Astrocyte (in vitro differentiated cells and primary cell): ENCODE measurements at regions not wholly inside any gene's neighbourhood (a gene's known extent, or its start where the extent isn't known, plus 50 kb on each side); places are given as distances from the start of the nearest gene placed in this dataset.

Experiments used
- DNase-seq: peaks from one replicate; pipeline ENCODE4 v3.0.0-alpha.2; 2010; ENCODE audit warnings: low read depth
- FAIRE-seq: peaks from 2 replicates; lab custom pipeline; 2011; peaks lifted over from hg19 to GRCh38; lab: Jason Lieb, UNC
- H2AFZ ChIP-seq: 2 replicates; pipeline ENCODE4 v1.6.0; 2012; ENCODE audit warnings: low read depth, low read length, inconsistent platforms
- H3K27ac ChIP-seq: 2 replicates; pipeline ENCODE4 v1.5.1; 2011; ENCODE audit warnings: low read depth, low read length, inconsistent platforms
- H3K27me3 ChIP-seq: 2 replicates; pipeline ENCODE4 v1.6.0; 2011; ENCODE audit warnings: low read length, inconsistent platforms; ENCODE audit not compliant: insufficient read depth
- H3K36me3 ChIP-seq: 2 replicates; pipeline ENCODE4 v1.5.1; 2011; ENCODE audit warnings: low read length, inconsistent platforms; ENCODE audit not compliant: insufficient read depth
- H3K4me1 ChIP-seq: 2 replicates; pipeline ENCODE4 v1.5.1; 2011; ENCODE audit warnings: low read length, inconsistent platforms; ENCODE audit not compliant: insufficient read depth
- H3K4me2 ChIP-seq: 2 replicates; pipeline ENCODE4 v1.6.0; 2012; ENCODE audit warnings: low read length, inconsistent platforms
- H3K4me3 ChIP-seq: 2 replicates; pipeline ENCODE4 v1.5.1; 2011; ENCODE audit warnings: low read depth, mild to moderate bottlenecking, low read length, inconsistent platforms; ENCODE audit not compliant: insufficient read depth
- H3K79me2 ChIP-seq: 2 replicates; pipeline ENCODE4 v1.6.0; 2012; ENCODE audit warnings: mild to moderate bottlenecking, low read length, inconsistent platforms; ENCODE audit not compliant: insufficient read depth
- H3K9ac ChIP-seq: 2 replicates; pipeline ENCODE4 v1.6.0; 2012; ENCODE audit warnings: mild to moderate bottlenecking, low read length, inconsistent platforms
- H3K9me3 ChIP-seq: 2 replicates; pipeline ENCODE4 v1.5.1; 2012; ENCODE audit warnings: low read depth, mild to moderate bottlenecking, low read length, inconsistent platforms; ENCODE audit not compliant: insufficient read depth
- H4K20me1 ChIP-seq: 2 replicates; pipeline ENCODE4 v1.6.0; 2012; ENCODE audit warnings: low read length, inconsistent platforms; ENCODE audit not compliant: insufficient read depth
- H3K27ac Mint-ChIP-seq: one replicate; pipeline ENCODE4 v1.8.0; 2021; ENCODE audit warnings: mild to moderate bottlenecking, mixed read lengths; ENCODE audit not compliant: unreplicated experiment
- H3K27me3 Mint-ChIP-seq: one replicate; pipeline ENCODE4 v1.8.0; 2021; ENCODE audit warnings: low read depth, mixed read lengths; ENCODE audit not compliant: unreplicated experiment
- H3K36me3 Mint-ChIP-seq: one replicate; pipeline ENCODE4 v1.8.0; 2021; ENCODE audit warnings: low read depth, mixed read lengths; ENCODE audit not compliant: unreplicated experiment
- H3K4me1 Mint-ChIP-seq: one replicate; pipeline ENCODE4 v1.8.0; 2021; ENCODE audit warnings: low read depth, mixed read lengths; ENCODE audit not compliant: unreplicated experiment
- H3K4me3 Mint-ChIP-seq: one replicate; pipeline ENCODE4 v1.8.0; 2021; ENCODE audit warnings: mild to moderate bottlenecking, moderate library complexity, mixed read lengths; ENCODE audit not compliant: unreplicated experiment
- H3K9me3 Mint-ChIP-seq: one replicate; pipeline ENCODE4 v1.8.0; 2021; ENCODE audit warnings: mild to moderate bottlenecking, mixed read lengths; ENCODE audit not compliant: unreplicated experiment
- CTCF ChIP-seq: IDR thresholded peaks from 2 replicates; pipeline ENCODE4 v1.5.1; 2011; ENCODE audit warnings: low read depth, mild to moderate bottlenecking, inconsistent platforms, low read length, moderate library complexity; ENCODE audit not compliant: insufficient read depth
- EZH2 ChIP-seq: IDR thresholded peaks from 2 replicates; pipeline ENCODE4 v1.6.1; 2012; ENCODE audit warnings: mild to moderate bottlenecking, low read length, inconsistent platforms; ENCODE audit not compliant: insufficient read depth

GRCh38 chr18:53639687-53640086, 584.8 kb downstream of the MBD2 start:
- FAIRE-seq (no peak), DNase-seq (no peak)
- Mint-ChIP-seq H3K36me3 (no peaks in the 10 kb centered on the region), H3K4me1 (no peaks in the 10 kb centered on the region), H3K27ac (no peak overlapping the region), H3K4me3 (no peak overlapping the region), H3K27me3 (no peaks in the 10 kb centered on the region), H3K9me3 (no peaks in the 10 kb centered on the region)
- Histone ChIP-seq H4K20me1 (no peaks in the 10 kb centered on the region), H3K9me3 (no peaks in the 10 kb centered on the region), H3K4me1 (no peaks in the 10 kb centered on the region), H3K9ac (no peak overlapping the region), H3K36me3 (no peaks in the 10 kb centered on the region), H3K4me2 (no peak overlapping the region), H3K27me3 (no peaks in the 10 kb centered on the region), H2AFZ (no peak overlapping the region), H3K27ac (no peak overlapping the region), H3K4me3 (no peak overlapping the region), H3K79me2 (no peaks in the 10 kb centered on the region)
- TF ChIP-seq EZH2 (no peak), CTCF (no peak)

- TF ChIP-seq CTCF (no peak), EZH2 (no peak)
- Histone ChIP-seq H3K4me2 (no peak overlapping the region), H3K27ac (no peak overlapping the region), H4K20me1 (no peaks in the 10 kb centered on the region), H3K27me3 (no peaks in the 10 kb centered on the region), H3K4me3 (no peak overlapping the region), H3K9ac (no peak overlapping the region), H3K79me2 (no peaks in the 10 kb centered on the region), H3K4me1 (no peaks in the 10 kb centered on the region), H3K9me3 (no peaks in the 10 kb centered on the region), H2AFZ (no peak overlapping the region), H3K36me3 (no peaks in the 10 kb centered on the region)
- DNase-seq, result no peak
- no peaks in the 10 kb centered on the region for H3K4me1 Mint-ChIP-seq
- no peak overlapping the region for H3K4me3 Mint-ChIP-seq
- H3K36me3 Mint-ChIP-seq, result no peaks in the 10 kb centered on the region
- H3K27me3 Mint-ChIP-seq, result no peaks in the 10 kb centered on the region
- FAIRE-seq, result no peak
- H3K9me3 Mint-ChIP-seq, result peaks cover 2% of the 10 kb centered on the region
- H3K27ac Mint-ChIP-seq, result no peak overlapping the region
Measured at GRCh38 chr18:53629337-53629736, 595.1 kb downstream of the MBD2 start.

GRCh38 chr18:53625997-53626599, 598.4 kb downstream of the MBD2 start:
- Histone ChIP-seq H3K9ac (no peak overlapping the region), H3K4me3 (no peak overlapping the region), H3K4me2 (no peak overlapping the region), H2AFZ (no peak overlapping the region), H3K79me2 (no peaks in the 10 kb centered on the region), H3K27me3 (no peaks in the 10 kb centered on the region), H3K36me3 (no peaks in the 10 kb centered on the region), H3K27ac (no peak overlapping the region), H3K9me3 (no peaks in the 10 kb centered on the region), H3K4me1 (no peaks in the 10 kb centered on the region), H4K20me1 (no peaks in the 10 kb centered on the region)
- Mint-ChIP-seq H3K36me3 (no peaks in the 10 kb centered on the region), H3K27ac (no peak overlapping the region), H3K9me3 (no peaks in the 10 kb centered on the region), H3K4me1 (no peaks in the 10 kb centered on the region), H3K27me3 (no peaks in the 10 kb centered on the region), H3K4me3 (no peak overlapping the region)
- TF ChIP-seq EZH2 (no peak), CTCF (no peak)
- FAIRE-seq (no peak), DNase-seq (no peak)
